Omental fat pad (tissue), 3 donors: ENCODE measurements at regions not wholly inside any gene's neighbourhood (a gene's known extent, or its start where the extent isn't known, plus 50 kb on each side); places are given as distances from the start of the nearest gene placed in this dataset.

Experiments
- ATAC-seq: fragments of 150-250 bp; one replicate; pipeline ENCODE4 v1.9.1; 2016; ENCODE audit warnings: mild to moderate bottlenecking, moderate library complexity; ENCODE audit not compliant: low FRiP score
- DNase-seq: peaks from one replicate; pipeline ENCODE4 v3.0.0-alpha.2; 2019; ENCODE audit warnings: low spot score
- TF ChIP-seq, protein P1 (sequence below), 3 donors: fragments of 450-650 bp; IDR thresholded peaks; one replicate each; pipeline ENCODE4 v1.5.1; 2016 to 2017; ENCODE audit warnings: antibody characterized with exemption in 3 of 3, mild to moderate bottlenecking in 3 of 3, moderate library complexity in 2 of 3

DNA sequence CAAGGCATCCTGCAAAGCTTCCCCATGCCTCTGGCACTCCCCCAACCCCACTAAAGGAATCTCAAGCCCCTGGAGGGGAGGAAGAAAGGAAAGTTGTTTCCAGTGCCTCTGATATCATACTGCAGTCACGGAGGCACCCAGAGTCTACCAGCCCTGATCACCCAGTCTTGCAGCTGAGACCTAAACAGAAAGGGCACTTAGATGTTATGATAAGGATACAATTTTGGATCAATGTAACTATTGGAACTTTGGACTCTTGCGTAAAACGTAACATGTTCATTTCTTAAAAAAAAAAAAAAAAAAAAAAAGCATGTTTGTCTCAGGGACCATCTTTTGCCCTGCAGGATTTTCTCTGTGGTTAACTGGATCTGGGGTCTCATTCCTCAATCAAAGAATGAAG, 52.4 kb upstream of the COX10 start:
- no peak for DNase-seq
- no peak for ATAC-seq
- TF ChIP-seq, protein P1, sequence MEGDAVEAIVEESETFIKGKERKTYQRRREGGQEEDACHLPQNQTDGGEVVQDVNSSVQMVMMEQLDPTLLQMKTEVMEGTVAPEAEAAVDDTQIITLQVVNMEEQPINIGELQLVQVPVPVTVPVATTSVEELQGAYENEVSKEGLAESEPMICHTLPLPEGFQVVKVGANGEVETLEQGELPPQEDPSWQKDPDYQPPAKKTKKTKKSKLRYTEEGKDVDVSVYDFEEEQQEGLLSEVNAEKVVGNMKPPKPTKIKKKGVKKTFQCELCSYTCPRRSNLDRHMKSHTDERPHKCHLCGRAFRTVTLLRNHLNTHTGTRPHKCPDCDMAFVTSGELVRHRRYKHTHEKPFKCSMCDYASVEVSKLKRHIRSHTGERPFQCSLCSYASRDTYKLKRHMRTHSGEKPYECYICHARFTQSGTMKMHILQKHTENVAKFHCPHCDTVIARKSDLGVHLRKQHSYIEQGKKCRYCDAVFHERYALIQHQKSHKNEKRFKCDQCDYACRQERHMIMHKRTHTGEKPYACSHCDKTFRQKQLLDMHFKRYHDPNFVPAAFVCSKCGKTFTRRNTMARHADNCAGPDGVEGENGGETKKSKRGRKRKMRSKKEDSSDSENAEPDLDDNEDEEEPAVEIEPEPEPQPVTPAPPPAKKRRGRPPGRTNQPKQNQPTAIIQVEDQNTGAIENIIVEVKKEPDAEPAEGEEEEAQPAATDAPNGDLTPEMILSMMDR (IDR thresholded peaks at IDR 0.05), result no peak

- ATAC-seq, result no peak
- TF ChIP-seq, protein P1 (IDR thresholded peaks at IDR 0.05), result no peak
- DNase-seq, result no peak
These were observed 49.9 kb upstream of the COX10 start for GRCh38 chr17:14019186-14019956.
